Esophagus squamous epithelium (tissue), 4 donors: ENCODE measurements at regions not wholly inside any gene's neighbourhood (a gene's known extent, or its start where the extent isn't known, plus 50 kb on each side); places are given as distances from the start of the nearest gene placed in this dataset.

Source experiments
- POLR2A ChIP-seq, 4 donors: fragments of 450-650 bp; IDR thresholded peaks; one replicate each; pipeline ENCODE4 v1.6.1; 2017; ENCODE audit warnings: antibody characterized with exemption in 4 of 4, mild to moderate bottlenecking in 4 of 4, moderate library complexity in 3 of 4
- TF ChIP-seq, protein P1 (sequence below), 6 experiments: fragments of 450-650 bp in 4 of 6; fragments of 200-600 bp in 2 of 6; sonication (generic) in 2 of 6; IDR thresholded peaks; one replicate each; pipeline ENCODE4 v1.5.1; 2016 to 2019; ENCODE audit warnings: antibody characterized with exemption in 6 of 6, mild to moderate bottlenecking in 4 of 6, moderate library complexity in 4 of 6

DNA sequence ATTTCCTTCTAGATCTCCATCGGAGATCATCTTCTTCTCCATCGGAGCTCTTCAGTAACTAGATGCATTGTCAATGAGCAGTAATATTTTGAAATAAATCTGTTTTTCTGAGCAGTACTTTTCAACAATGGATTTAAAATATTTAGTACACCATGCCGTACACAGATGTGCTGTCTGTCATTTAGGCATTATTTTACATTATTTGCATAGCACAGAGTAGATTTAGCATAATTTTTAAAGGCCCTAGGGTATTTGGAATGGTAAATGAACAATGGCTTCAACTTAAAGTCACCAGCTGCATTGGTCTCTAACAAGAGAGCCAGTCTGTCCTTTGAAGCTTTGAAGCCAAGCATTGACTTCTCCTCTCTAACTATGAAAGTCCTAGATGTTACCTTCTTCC is 95.4 kb upstream of the ANKFN1 start:
- no peak for TF ChIP-seq POLR2A (IDR thresholded peaks at IDR 0.05)
- TF ChIP-seq, protein P1, sequence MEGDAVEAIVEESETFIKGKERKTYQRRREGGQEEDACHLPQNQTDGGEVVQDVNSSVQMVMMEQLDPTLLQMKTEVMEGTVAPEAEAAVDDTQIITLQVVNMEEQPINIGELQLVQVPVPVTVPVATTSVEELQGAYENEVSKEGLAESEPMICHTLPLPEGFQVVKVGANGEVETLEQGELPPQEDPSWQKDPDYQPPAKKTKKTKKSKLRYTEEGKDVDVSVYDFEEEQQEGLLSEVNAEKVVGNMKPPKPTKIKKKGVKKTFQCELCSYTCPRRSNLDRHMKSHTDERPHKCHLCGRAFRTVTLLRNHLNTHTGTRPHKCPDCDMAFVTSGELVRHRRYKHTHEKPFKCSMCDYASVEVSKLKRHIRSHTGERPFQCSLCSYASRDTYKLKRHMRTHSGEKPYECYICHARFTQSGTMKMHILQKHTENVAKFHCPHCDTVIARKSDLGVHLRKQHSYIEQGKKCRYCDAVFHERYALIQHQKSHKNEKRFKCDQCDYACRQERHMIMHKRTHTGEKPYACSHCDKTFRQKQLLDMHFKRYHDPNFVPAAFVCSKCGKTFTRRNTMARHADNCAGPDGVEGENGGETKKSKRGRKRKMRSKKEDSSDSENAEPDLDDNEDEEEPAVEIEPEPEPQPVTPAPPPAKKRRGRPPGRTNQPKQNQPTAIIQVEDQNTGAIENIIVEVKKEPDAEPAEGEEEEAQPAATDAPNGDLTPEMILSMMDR (IDR thresholded peaks at IDR 0.05) = no peak
